GM10266 (cell line): ENCODE measurements at regions not wholly inside any gene's neighbourhood (a gene's known extent, or its start where the extent isn't known, plus 50 kb on each side); places are given as distances from the start of the nearest gene placed in this dataset.

Experiments used
- DNase-seq: peaks from one replicate; pipeline ENCODE4 v3.0.0; 2012; ENCODE audit errors: extremely low spot score
- TF ChIP-seq, protein P1 (sequence below): IDR thresholded peaks from 2 replicates; pipeline ENCODE4 v1.5.1; 2012; ENCODE audit warnings: mild to moderate bottlenecking, low read depth; ENCODE audit not compliant: control insufficient read depth, insufficient read depth; ENCODE audit errors: missing control alignments

DNA sequence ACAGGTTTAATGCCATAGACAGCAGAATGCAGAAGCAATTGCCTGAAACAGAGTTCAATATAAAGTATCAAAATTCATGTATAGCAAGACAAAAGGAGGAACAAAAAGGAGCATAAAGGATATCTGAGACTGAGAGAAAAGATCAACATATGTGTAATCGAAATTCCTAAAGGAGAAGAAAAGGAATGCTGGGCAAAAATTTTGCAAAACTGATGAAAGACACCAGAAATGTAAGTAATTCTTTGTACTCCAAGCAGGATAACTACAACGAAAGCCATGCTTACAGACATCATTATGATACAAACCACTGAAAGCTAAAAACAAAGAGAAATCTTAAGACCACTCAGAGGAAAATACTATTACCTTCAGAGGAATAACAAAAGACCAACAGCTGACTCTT lies 72.8 kb upstream of the MTAP start:
- no peak for DNase-seq
- TF ChIP-seq, protein P1, sequence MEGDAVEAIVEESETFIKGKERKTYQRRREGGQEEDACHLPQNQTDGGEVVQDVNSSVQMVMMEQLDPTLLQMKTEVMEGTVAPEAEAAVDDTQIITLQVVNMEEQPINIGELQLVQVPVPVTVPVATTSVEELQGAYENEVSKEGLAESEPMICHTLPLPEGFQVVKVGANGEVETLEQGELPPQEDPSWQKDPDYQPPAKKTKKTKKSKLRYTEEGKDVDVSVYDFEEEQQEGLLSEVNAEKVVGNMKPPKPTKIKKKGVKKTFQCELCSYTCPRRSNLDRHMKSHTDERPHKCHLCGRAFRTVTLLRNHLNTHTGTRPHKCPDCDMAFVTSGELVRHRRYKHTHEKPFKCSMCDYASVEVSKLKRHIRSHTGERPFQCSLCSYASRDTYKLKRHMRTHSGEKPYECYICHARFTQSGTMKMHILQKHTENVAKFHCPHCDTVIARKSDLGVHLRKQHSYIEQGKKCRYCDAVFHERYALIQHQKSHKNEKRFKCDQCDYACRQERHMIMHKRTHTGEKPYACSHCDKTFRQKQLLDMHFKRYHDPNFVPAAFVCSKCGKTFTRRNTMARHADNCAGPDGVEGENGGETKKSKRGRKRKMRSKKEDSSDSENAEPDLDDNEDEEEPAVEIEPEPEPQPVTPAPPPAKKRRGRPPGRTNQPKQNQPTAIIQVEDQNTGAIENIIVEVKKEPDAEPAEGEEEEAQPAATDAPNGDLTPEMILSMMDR = no peak

DNA sequence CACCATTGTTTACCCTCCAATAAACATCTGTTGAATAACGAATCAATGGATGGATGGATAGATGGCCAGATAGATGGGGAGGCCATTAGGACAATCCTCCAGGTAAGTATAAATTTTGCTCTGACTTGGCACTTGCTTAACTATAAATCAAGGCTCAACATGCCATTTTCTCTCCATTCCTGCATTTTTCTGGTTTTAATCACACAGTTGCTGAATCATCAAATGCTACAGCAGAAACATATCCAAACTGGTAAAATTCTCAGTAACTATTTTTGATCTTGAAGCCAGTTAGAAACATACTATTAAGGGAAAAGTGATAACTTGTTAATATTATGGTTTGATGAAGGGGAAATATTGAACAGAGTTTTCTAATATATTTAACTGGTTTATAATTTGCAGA lies 71.5 kb upstream of the MTAP start:
- TF ChIP-seq, protein P1 = no peak
- DNase-seq = no peak

- TF ChIP-seq, protein P1 = no peak
- no peak for DNase-seq
Observed at GRCh38 chr9:21741151-21741550, 61.3 kb upstream of the MTAP start.

- DNase-seq = no peak
- TF ChIP-seq, protein P1 = no peak
Observed at GRCh38 chr9:21744320-21744719, 58.1 kb upstream of the MTAP start.

GRCh38 chr9:21744841-21745240 lies 57.6 kb upstream of the MTAP start:
- TF ChIP-seq, protein P1 = no peak
- DNase-seq = no peak

GRCh38 chr9:21746550-21746949 lies 55.9 kb upstream of the MTAP start:
- TF ChIP-seq, protein P1 = no peak
- no peak for DNase-seq

DNA sequence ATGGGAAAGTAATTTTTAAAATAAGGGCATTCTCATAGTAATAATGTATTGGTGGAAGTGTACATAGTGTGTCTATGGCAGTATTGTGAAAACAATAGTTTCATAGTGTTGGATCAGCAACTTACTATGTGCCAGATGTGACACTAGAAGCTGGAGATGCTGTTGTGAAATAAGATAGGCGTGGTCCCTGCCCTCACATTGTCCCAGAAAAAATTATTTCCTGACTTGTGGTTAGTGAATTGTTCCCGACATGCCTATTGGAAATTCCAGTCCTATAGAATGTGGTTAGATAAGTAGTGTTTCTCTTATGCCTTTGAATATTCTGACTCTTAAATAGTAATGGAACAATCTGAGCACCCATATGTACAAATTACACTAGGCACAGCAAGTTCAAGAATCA lies 55.3 kb upstream of the MTAP start:
- DNase-seq = no peak
- TF ChIP-seq, protein P1 = no peak
